Choroid plexus epithelial cell (primary cell): ENCODE measurements at regions not wholly inside any gene's neighbourhood (a gene's known extent, or its start where the extent isn't known, plus 50 kb on each side); places are given as distances from the start of the nearest gene placed in this dataset.
"Not testable (repeated sequence)": the region's sequence is repeated elsewhere in the genome, so short reads cannot be mapped to it uniquely, and the experiment has no call there.

Source experiments
- DNase-seq: peaks from one replicate; pipeline ENCODE4 v3.0.0-alpha.2; 2010; ENCODE audit warnings: low read depth
- H3K4me3 ChIP-seq: 2 replicates; pipeline ENCODE4 v1.5.1; 2011; ENCODE audit warnings: low read depth, mild to moderate bottlenecking, control low read depth, low read length, moderate library complexity
- CTCF ChIP-seq: conservative IDR thresholded peaks from 2 replicates; pipeline ENCODE4 v1.5.1; 2011; ENCODE audit warnings: low read depth, mild to moderate bottlenecking, control low read depth, inconsistent platforms, low read length, moderate library complexity

GRCh38 chr5:126280846-126281245 lies 142.4 kb upstream of the GRAMD2B start:
- H3K4me3 ChIP-seq, result no peak overlapping the region
- TF ChIP-seq CTCF, result no peak
- no peak for DNase-seq

DNA sequence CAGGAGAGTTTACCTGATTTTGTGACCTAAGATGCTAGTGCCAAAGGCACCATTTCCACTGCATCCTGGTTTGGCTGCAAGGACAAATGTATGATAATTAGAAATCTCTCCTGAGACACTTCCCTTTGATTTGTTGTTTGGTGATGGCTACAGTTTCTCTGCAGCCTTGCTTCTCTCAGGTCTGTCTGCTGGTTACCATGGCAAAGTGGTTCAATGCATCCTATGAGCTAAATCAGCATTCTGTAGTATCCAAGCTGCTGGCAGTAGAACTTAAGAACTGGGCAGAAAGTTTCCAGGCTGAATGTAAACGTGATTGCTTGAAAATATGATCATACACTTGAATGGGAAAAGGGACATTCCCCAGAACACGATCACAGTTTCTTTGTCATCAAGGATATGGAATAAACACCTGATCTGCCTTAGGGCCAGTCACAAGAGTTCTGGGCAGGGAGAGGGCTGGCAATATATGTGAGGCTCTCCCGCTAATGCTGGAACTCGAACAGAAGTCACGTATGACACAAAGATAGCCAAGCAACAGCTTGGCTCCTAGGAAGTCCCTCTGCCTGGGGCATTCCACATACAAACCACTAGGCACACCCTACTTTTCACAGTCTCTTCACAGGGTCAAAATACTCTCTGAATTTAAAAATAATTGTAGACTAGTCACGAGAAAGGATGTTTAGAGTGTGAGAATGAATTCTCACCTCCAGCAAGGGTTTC lies 138.1 kb upstream of the GRAMD2B start:
- no peak for TF ChIP-seq CTCF
- H3K4me3 ChIP-seq, result no peak overlapping the region
- DNase-seq, result no peak

GRCh38 chr5:126296121-126296520 lies 127.1 kb upstream of the GRAMD2B start:
- DNase-seq, H3K4me3 ChIP-seq: not testable (repeated sequence)

GRCh38 chr5:126300293-126300692 lies 122.9 kb upstream of the GRAMD2B start:
- DNase-seq, result peak; percentile 5
- no peak overlapping the region for H3K4me3 ChIP-seq
- TF ChIP-seq CTCF, result peak; percentile 15

DNA sequence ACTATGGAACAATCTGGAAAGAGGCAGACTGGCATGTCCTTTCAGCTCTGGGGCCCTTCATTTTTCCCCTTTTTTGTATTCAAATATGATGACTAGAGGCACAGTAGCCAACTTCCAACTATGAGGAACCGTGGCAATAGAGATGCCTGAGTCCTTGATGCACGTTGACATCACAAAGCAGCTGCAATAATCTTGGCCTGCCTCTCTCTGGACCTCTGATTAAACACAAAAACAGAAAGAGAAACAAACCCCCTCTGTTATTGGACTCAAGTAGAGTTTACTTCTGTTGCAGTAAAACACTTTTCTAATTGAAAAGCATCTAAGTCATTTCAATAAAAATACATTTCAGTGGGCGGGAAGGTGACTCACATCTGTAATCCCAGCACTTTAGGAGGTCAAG lies 122.2 kb upstream of the GRAMD2B start:
- no peak for DNase-seq
- TF ChIP-seq CTCF, result no peak
- no peak overlapping the region for H3K4me3 ChIP-seq

DNA sequence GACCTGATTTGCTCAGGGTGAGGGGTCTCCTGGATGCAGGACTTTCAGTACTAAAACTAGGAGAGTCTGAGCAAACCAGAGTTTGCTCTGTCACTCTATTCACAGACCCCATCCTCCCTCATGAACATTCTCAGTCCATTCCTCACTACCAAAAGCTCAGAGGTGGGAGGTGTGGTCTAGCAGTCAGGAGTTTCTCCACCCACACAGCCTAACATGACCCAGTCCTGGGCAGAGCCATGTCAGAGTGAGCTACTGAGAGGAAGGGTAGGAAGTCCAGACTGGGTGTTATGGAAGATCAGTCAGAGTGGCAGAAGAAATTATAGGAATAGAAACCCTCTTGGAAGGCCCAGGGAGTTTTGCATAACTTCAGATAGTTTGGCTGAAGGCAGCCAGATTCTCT lies 113.3 kb upstream of the GRAMD2B start:
- no peak overlapping the region for H3K4me3 ChIP-seq
- no peak for TF ChIP-seq CTCF
- peak; percentile 15 for DNase-seq

- DNase-seq, result no peak
- no peak overlapping the region for H3K4me3 ChIP-seq
- no peak for TF ChIP-seq CTCF
These were observed 111.4 kb upstream of the GRAMD2B start for GRCh38 chr5:126311766-126312165.
